GM21576 (cell line): ENCODE measurements at regions not wholly inside any gene's neighbourhood (a gene's known extent, or its start where the extent isn't known, plus 50 kb on each side); places are given as distances from the start of the nearest gene placed in this dataset.
"Not testable (repeated sequence)": the region's sequence is repeated elsewhere in the genome, so short reads cannot be mapped to it uniquely, and the experiment has no call there.

Source experiments
- ATAC-seq: cut with Tn5 transposase; IDR thresholded peaks from one replicate; pipeline ENCODE4 v1.9.1; 2021; ENCODE audit warnings: mild to moderate bottlenecking, moderate library complexity; ENCODE audit not compliant: unreplicated experiment

GRCh38 chr5:106646106-106646505 lies 1024.6 kb downstream of the EFNA5 start:
- ATAC-seq = no peak

GRCh38 chr5:106640511-106640910 lies 1030.2 kb downstream of the EFNA5 start:
- ATAC-seq = no peak

- no peak for ATAC-seq
Observed at GRCh38 chr5:106639488-106639887, 1031.2 kb downstream of the EFNA5 start.

GRCh38 chr5:106637275-106637674 lies 1033.5 kb downstream of the EFNA5 start:
- ATAC-seq = no peak

GRCh38 chr5:106634375-106634774 lies 1036.4 kb downstream of the EFNA5 start:
- no peak for ATAC-seq

GRCh38 chr5:106633825-106634224 lies 1036.9 kb downstream of the EFNA5 start:
- ATAC-seq = no peak

GRCh38 chr5:106628456-106628855 lies 1042.3 kb downstream of the EFNA5 start:
- ATAC-seq = not testable (repeated sequence)

GRCh38 chr5:106610041-106610440 lies 1060.7 kb downstream of the EFNA5 start:
- no peak for ATAC-seq

GRCh38 chr5:106601620-106602019 lies 1069.1 kb downstream of the EFNA5 start:
- no peak for ATAC-seq

GRCh38 chr5:106600803-106601202 lies 1069.9 kb downstream of the EFNA5 start:
- ATAC-seq = no peak

- ATAC-seq = no peak
Observed at GRCh38 chr5:106595864-106596263, 1074.9 kb downstream of the EFNA5 start.

- no peak for ATAC-seq
Observed at GRCh38 chr5:106584268-106584667, 1086.5 kb downstream of the EFNA5 start.

- no peak for ATAC-seq
Observed at GRCh38 chr5:106578736-106579135, 1092.0 kb downstream of the EFNA5 start.

GRCh38 chr5:106574820-106575219 lies 1095.9 kb downstream of the EFNA5 start:
- ATAC-seq = no peak

GRCh38 chr5:106566031-106566430 lies 1104.7 kb downstream of the EFNA5 start:
- no peak for ATAC-seq

- no peak for ATAC-seq
Observed at GRCh38 chr5:106545325-106545724, 1125.4 kb downstream of the EFNA5 start.

- ATAC-seq = no peak
Observed at GRCh38 chr5:106543330-106543729, 1127.4 kb downstream of the EFNA5 start.

- ATAC-seq = no peak
Observed at GRCh38 chr5:106530150-106530549, 1140.6 kb downstream of the EFNA5 start.

GRCh38 chr5:106525438-106525837 lies 1145.3 kb downstream of the EFNA5 start:
- no peak for ATAC-seq

GRCh38 chr5:106523852-106524251 lies 1146.9 kb downstream of the EFNA5 start:
- ATAC-seq = no peak

- no peak for ATAC-seq
Observed at GRCh38 chr5:106522296-106522695, 1148.4 kb downstream of the EFNA5 start.

- ATAC-seq = no peak
Observed at GRCh38 chr5:106521701-106522100, 1149.0 kb downstream of the EFNA5 start.

GRCh38 chr5:106510321-106510720 lies 1160.4 kb downstream of the EFNA5 start:
- ATAC-seq = no peak

GRCh38 chr5:106508894-106509293 lies 1161.8 kb downstream of the EFNA5 start:
- no peak for ATAC-seq
